ENCODE measurements at regions not wholly inside any gene's neighbourhood (a gene's known extent, or its start where the extent isn't known, plus 50 kb on each side); places are given as distances from the start of the nearest gene placed in this dataset.

DNA sequence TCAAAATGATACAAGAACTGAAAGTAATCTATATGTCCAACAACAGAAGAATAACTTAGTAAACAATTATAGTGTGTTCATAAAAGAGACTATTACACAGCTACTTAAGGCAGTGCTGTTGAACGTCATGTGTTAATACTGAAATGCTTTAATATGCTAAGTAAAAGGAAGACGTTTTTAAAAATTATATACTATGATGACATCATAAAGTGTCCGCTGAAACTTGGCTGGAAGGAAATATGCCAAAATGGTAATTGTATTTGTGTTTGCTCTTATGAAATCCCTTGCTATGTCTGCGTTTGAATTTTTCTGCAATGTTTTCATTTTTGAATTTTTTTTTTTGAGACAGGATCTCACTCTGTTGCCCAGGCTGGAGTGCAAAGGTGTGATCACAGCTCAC is 679.3 kb downstream of the DHX35 start:
- no peak for DNase-seq (ENCODE audit: low spot score)

DNA sequence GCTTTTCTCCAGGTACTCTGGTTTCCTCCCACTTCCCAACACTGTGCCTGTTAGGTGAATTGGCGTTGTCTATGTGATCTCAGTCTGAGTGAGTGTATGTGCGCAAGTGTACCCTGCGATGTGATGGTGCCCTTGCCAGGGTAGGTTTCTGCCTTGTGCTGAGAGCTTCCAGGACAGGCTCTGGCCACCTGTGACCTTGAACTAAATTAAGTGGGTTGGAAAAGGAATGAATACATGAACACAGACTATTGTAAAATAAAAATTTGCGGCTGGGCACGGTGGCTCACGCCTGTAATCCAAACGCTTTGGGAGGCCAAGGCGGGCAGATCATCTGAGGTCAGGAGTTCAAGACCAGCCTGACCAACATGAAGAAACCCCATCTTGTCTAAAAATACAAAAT is 678.0 kb downstream of the DHX35 start:
- no peak for DNase-seq (ENCODE audit: low spot score)

DNA sequence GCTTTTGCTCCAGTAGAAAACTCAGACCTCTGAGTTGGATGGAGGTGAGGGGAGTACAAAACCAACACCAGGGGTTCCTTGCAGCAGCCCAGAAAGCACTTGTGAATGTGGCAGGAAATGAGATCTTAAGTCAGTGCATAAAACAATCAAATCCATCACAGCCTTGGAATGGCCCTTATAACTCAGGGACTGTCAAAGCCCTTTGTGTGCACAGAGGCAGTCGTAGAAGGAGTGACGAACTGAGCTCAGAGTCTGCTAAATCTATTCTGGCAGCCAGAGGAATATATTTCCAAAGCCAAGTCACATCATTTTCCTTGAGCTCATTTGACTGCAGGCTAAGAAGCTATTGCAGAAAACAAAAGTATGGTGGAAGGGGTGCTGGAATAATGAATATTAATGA is 676.6 kb downstream of the DHX35 start:
- no peak for DNase-seq (ENCODE audit: low spot score)

DNA sequence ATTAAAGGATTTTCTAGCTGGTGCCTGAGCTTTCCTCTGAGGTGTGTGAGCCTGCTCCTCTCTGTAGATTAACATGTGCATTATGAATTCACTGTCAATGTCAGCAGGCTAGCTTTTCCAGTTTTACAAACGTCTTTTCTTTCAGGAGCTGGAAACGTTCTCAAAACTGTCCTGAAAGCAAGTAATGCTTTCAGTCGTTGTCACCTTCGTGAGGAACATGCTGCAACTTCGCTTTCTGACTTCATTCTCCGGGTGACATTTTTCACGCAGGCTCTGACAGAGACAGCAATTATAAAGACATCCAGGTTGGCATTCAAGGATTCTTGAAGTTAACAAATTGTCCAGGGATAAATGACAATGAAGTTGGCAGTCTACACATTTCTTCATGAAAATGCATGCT is 671.5 kb downstream of the DHX35 start:
- no peak for DNase-seq (ENCODE audit: low spot score)

DNA sequence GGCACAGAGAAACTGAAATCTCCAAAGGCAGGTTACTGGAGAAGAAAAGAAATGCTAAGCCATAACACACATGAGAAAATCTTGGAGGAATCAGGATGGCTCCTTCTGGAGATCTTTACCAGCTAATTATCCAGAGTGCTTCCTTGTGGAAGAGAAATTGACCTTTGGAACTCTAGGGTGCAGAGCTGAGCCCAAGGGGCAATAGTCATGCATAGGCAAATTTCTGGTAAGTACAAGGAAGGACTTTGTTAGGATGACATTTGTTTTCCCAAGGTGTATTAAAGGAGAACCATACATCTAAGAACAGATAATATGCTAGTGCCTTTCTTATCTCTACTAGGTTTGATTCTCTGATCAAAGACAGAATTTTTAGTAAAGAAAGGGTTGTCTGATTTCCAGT is 670.6 kb downstream of the DHX35 start:
- DNase-seq (ENCODE audit: low spot score), result no peak

DNA sequence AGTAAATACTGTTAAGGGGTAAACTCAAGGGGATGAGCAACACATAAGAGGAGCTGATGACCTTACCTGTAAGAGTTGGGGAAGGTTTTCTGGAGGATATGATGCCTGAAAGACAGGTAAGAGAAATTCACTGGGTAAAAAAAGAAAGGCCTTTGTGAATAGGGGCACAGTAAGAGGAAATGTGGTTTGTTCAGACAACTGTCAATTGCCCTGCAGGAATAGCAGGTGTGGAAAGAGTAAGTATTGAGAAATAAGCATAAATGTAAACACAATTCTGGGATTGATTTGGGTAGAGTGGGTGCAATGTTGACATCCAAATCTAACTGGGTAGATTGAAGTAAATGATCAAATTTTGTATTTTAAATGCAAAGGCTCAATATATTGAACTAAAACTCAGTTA is 670.0 kb downstream of the DHX35 start:
- no peak for DNase-seq (ENCODE audit: low spot score)

DNA sequence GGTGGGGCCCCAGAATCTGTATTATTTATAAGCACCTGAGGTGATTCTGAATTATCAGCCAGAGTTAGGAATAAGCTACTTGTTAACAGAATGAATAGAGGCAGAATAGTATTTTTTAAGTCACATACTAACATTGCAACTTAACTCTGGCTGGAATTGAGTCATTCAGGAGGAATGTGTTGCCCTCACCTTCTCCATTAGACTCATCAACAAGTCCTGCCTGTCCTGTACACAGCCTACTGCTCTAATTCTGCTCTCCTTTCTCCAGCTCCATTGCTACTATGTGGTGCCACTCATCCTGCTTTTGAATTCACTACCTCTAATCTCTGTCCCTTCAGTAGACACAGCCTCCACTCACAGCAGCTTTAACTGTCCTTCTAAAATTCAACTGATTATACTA is 669.4 kb downstream of the DHX35 start:
- DNase-seq (ENCODE audit: low spot score), result no peak

DNA sequence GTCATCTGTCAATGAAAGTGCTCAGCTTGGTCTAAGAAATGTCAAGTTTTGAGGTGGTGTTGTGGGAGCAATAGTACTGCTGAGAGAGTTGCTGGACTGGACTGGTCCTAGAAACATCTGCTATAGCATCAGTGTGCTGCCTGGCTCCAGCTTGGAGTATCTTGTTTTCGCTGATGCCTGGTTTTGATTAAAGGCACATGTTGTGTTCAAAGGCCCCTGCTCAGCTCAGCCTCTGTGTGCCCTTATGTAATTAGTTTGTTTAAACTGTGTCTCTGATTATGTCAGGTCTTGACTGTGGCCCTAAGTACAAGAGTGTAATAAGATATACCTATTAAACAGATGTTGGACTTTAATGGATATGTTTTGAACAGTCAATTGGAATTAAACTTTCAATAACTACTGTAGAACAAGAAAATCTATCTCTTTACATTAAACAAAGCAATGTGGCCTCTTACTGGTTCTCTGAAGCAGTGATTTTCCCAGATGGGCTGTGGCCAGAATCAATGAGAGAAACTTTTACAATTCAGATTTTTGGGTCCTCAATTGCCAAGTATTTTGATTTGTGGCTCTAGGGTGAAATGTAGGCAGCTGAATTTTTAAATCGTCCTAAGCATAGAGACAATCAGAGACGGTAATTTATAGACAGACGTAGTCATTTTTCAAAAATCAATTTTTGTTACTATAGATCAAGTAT is 668.2 kb downstream of the DHX35 start:
- DNase-seq (ENCODE audit: low spot score), result no peak

DNA sequence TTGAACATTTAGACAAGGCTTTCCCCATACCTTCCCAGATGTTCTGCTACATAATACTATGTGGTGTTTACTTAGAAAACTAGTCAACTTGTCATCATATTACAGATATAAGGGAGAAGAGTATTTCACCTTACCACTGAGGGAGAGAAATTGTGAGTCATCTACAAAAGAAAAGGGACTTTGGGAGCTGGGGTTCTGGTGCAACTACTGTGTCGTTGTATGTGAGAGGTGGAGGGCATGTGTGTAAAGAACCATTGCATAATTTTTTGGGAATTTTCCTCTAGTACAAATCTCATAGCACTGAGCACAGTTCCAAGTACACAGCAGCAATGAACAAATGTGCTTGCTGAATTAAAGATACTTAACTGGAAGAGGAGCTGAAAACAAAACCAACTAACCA is 665.6 kb downstream of the DHX35 start:
- no peak for DNase-seq (ENCODE audit: low spot score)

DNA sequence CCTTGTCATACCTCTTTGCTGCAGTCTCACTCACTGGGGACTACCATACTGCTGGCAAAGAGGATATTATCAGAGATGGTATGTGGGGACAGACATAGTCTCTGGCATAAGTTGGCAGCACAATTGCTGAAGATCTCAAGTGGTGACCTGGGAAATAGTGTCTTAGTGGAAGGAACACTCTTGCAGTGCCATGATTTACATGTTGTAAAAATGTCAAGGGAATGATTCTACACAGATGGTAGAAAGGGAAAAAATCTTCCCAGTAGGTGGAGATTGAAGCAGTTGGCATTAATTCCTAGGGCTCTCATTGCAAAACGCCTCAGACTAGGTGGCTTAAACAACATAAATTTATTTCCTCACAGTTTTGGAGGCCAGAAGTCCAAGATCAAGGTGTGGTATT is 662.2 kb downstream of the DHX35 start:
- no peak for DNase-seq (ENCODE audit: low spot score)

DNA sequence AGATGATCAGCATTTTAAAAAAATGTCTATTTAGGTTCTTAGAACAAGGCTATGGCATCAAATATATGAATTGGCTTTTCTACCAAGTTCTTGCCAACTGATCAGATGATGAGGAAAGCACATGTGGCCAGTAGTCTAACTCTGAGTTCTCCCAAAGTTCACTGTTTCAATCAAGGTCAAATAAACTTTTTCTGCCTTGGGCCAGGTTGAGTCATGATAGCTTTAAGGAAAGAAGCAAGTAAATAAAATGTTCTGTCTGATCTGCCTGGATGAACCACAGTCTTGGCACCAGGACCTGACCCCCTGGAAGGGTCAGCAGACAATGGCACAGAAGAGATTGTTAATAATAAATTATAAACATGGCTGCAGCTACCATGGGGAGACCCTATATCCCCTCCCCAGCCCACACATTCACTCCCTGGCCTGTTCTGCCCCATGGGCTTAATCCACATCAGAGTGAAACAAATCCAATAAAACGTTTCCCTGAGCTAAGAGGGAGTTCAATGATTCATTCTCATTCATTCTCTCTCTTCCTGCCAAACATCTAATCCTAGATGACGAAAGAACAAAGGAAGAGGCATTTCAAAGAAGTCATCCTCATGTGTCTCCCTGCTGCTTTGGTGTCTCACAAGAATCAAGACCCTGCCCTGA is 661.6 kb downstream of the DHX35 start:
- no peak for DNase-seq (ENCODE audit: low spot score)

DNA sequence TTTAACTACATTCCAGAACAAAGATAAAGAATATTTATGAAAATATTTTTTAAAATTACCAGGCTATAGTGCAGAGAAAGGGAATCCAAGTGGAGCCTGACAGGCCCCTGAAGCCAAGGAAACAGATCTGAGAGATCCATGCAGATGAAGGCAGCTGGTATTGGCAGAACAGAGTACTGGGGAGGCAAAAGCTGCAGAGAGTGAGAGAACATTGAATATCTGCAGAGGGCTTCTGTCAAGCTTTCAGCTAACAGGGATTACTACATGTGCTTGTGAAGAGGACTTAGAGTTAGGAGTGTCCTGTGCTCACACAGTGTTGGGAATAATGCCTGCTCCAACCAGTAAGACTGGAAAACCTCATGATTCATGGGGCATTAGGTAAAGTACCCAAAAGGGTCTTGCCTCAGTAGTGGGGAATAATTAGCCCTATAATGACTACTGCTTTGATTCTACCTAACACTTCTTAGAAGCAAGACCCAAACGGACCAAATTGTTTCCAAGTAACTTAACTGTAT is 657.2 kb downstream of the DHX35 start:
- no peak for DNase-seq (ENCODE audit: low spot score)

DNA sequence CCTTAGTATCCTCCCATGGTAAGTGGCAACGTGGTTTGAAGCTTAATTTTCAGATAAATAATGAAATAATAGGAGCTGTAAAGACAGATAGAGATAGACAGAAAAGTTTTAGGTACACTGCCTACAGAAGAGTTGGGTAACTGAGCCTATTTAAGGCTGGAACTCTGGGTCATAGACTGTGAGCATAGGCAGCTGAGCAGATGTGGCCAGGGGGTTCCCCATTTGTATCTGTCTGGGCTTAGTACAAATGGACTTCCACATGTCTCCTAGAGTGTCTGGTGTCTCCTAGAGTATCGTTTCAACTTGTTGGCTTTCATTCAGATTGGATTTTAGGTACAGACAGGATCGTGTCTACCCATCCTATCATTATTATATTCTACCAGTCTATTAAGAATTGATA is 649.8 kb downstream of the DHX35 start:
- no peak for DNase-seq (ENCODE audit: low spot score)

DNA sequence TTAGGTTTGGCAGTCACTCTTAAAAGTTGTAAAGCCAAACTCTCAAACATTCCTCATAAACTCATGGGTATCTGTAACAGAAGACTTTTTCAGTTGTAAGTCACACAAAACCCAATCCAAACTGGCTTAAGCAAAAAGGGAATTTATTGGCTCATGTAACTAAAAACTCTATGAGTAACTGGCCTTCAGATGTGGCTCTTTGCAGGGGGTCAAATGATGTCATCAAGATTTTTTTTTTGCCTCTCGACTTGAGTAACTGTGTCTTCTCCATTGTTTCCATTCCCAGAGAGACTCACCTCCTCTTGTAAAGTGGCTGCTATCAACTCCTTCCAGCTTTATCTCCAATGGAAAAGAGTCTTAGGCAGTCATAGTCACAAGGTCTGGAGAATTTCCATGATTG is 645.0 kb downstream of the DHX35 start:
- no peak for DNase-seq (ENCODE audit: low spot score)

DNA sequence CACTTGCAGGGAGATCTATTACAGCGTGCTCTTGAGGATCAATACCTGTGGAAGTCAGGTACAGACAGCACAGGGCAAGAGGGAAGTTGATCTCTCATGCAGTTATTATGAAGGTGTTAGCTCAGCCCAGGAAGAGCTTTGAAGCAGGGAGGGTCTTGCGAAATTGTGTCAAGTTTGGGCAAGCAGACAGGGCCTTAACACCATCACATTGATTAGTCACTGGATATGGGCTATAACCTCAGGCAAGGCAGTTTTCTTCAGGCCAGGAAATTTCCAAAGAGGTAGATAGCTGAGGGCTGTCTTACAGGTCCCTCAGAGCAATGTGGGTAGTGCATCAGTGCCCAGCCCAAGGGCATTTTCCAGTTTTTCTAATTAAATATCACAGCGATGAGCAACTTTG is 643.8 kb downstream of the DHX35 start:
- DNase-seq (ENCODE audit: low spot score), result no peak

DNA sequence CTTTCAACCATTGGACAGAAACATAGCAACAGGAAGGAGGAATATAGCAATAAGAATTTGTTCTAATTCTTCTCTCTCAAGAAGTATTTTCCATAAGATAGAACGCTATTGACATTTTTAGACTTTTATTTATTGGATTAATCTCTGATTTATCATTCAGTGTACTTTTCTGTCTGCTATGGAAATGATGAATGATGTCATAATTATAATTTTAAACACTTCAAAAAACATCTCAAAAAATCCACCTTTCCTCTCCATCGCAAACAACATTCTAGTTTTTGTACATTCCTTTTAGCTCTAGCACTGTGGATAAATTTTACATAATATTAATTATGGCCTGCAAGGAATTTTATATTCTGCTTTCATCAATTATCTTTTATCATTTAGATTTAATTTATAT is 643.2 kb downstream of the DHX35 start:
- DNase-seq (ENCODE audit: low spot score), result no peak

DNA sequence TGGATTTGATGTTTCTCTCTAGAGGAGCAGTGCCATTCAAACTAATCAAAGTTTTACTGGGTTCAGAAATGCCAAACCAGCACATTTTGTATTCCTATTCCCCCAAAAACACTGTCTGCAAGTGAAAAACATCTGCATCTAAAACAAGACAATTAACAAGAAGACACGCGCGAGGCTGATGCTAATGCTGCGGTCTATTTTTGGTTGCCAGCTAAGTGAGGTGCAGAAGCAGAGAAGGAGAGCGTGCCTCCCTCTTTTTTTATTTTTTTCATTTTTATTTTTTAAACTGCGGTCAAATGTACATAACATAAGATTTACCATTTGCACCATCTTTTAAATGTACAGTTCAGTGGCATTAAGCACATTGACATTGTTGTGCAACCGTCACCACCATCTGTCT is 641.1 kb downstream of the DHX35 start:
- no peak for DNase-seq (ENCODE audit: low spot score)

DNA sequence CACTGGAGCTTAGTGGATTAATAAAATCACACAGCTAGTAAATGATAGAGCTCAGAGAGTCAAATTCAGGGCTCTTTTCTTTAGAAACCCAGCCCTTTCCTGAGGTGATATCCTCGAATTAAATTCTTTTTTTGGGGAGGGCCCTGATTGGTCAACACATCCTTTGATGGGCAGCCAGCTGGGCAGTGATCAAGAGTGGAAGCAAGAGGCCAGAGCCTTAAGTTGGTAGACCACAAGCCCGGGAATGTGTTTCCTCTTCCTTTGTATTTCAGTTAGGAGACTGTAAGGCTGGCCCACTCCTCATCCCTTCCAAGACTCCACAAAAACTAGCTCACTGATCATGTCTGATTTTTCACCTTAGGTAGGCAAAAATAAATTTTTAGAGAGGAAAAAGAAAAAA is 640.5 kb downstream of the DHX35 start:
- DNase-seq (ENCODE audit: low spot score), result no peak

DNA sequence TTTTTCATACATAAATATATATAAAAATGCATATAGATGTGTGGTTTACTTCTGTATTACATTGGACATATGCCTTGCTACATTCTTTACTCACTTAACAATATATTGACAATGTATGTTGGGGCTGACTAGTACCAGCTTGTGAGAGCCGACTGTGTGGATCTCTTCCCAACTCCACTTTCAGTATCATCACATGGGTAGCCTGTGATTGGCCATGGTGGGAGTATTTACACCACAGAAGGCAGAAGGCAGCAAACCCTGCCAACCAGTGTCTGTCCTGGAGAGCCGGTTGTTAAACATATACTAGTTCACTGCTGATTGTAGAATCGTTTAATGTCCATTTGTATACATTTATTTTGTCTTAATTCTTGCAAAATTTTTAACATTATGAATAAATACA is 638.7 kb downstream of the DHX35 start:
- DNase-seq (ENCODE audit: low spot score), result no peak

DNA sequence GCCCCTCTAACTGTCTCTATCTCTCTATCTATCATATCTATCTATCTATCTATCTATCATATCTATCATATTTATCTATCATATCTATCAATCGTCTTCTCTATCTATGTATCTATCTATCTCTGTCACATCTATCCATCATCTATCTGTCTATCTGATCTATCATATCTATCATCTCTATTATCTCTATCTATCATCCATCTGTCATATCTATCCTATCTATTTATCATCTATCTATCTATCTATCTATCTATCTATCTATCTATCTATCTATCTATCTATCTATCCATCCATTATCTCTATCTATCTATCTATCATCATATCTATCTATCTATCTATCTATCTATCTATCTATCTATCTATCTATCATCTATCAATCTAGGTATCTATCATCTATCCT is 638.0 kb downstream of the DHX35 start:
- DNase-seq (ENCODE audit: low spot score), result no peak

DNA sequence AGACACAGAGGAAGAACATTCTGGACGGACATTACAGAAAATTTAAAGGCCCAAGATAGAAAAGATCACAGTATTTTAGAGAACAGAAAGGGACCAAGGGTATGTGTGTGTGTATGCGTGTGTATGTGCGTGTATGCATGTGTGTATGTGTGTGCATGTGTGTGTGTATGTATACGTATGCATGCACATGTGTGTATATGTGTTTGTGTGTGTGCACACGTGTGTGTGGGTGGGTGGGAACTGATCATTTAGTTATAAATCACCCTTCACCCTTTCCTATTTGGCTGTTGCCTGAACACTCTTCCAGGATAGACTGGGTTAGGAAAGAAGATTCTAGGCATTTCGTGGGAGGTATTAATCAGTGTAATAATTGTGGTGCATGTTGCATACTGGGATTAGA is 634.4 kb downstream of the DHX35 start:
- no peak for DNase-seq (ENCODE audit: low spot score)

DNA sequence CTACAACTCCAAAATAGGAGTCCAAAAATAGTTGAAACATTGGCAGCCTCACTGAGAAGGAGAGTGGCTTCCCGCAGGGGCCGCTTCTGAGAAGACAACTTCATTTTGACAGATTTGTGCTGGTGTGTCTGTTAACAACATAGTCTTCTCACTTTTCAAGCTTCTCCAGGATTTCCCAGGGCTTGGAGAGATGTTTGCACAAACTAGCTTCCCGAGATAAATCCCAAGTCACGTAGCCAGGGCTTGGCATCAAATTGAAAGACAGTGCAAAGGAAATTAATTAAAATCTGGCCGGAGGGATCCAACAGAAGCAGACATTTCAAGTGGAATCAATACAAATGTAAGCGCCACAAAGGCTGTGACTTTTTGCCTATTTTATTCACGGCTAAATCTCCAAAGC is 630.2 kb downstream of the DHX35 start:
- peak; percentile 0 for DNase-seq (ENCODE audit: low spot score)

DNA sequence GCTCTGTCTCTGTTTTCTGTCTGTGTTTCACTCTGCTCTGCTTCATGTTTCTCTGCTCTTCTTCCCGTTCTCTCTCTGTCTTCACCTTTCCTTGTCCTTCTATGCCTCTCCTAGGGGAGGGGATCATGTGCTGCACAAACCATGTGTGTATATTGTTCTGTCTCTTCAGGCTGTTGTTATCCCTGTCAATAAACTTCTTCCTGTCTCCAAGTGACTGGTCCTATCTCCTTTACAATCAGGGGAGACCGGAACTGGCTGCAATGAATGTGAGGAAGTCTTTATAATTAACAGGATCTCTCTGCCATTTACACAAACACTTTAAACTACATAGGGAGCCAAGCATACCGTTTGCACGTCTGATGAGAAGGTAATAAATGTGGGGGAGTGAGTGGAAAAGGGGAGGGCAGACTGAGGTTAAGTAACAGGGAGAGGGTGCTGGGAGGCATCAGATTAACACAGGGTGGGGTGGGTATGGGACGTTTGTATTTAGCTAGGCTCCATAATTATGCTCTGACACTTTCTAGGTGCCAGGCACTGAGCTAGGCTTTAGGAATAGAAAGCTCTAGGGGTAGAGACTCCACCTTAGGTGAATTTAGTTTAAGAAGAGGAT is 626.1 kb downstream of the DHX35 start:
- no peak for DNase-seq (ENCODE audit: low spot score)

DNA sequence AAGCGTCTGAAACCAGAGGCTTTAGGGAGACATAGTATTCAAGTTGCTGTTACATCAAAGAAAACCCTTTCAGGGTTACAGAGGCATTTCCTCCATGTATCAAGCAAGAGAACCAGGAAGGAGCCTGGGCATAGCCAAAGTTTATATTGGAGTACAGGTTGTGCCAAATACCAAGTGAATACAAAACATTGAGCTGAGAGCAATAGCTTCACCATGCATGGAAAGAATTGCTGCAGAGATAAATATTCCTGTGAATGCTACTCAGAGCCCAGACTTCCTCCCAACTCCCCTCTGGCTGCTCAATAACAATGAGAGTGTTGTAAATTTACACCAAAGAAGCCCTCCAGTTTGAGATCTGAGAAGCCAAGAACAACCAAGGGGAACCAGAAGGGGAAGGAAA is 618.9 kb downstream of the DHX35 start:
- no peak for DNase-seq (ENCODE audit: low spot score)

Measured in cerebellar cortex (tissue), 1 donor.